Stimulated activated CD8-positive, alpha-beta memory T cell treated with anti-CD3 and anti-CD28 coated beads, Interleukin-15, amount 100 ng/mL, for 1 hour (primary cell): ENCODE measurements at regions not wholly inside any gene's neighbourhood (a gene's known extent, or its start where the extent isn't known, plus 50 kb on each side); places are given as distances from the start of the nearest gene placed in this dataset.
"Not testable (repeated sequence)": the region's sequence is repeated elsewhere in the genome, so short reads cannot be mapped to it uniquely, and the experiment has no call there.

Experiments used
- DNase-seq: peaks from one replicate; pipeline ENCODE4 v3.0.0-alpha.2; 2020; ENCODE audit warnings: low read depth

- not testable (repeated sequence) for DNase-seq
Measured at GRCh38 chr6:28623242-28623641, 97.6 kb downstream of the GPX5 start.

- not testable (repeated sequence) for DNase-seq
Measured at GRCh38 chr6:28626386-28626785, 100.7 kb downstream of the GPX5 start.

GRCh38 chr6:28632326-28632851 lies 106.7 kb downstream of the GPX5 start:
- no peak for DNase-seq

GRCh38 chr6:28633445-28634215 lies 107.9 kb downstream of the GPX5 start:
- no peak for DNase-seq

GRCh38 chr6:28634411-28634760 lies 108.7 kb downstream of the GPX5 start:
- DNase-seq: no peak

GRCh38 chr6:28634761-28635546 lies 109.3 kb downstream of the GPX5 start:
- DNase-seq: no peak

- DNase-seq: no peak
Measured at GRCh38 chr6:28635547-28636158, 110.0 kb downstream of the GPX5 start.

- no peak for DNase-seq
Measured at GRCh38 chr6:28638787-28639430, 113.2 kb downstream of the GPX5 start.

GRCh38 chr6:28639445-28640290 lies 114.0 kb downstream of the GPX5 start:
- not testable (repeated sequence) for DNase-seq

- no peak for DNase-seq
Measured at GRCh38 chr6:28643017-28643740, 117.5 kb downstream of the GPX5 start.

- DNase-seq: no peak
Measured at GRCh38 chr6:28646650-28647049, 121.0 kb downstream of the GPX5 start.

- no peak for DNase-seq
Measured at GRCh38 chr6:28648035-28648877, 122.6 kb downstream of the GPX5 start.

GRCh38 chr6:28648878-28649375 lies 123.2 kb downstream of the GPX5 start:
- no peak for DNase-seq

GRCh38 chr6:28651161-28651560 lies 125.5 kb downstream of the GPX5 start:
- DNase-seq: no peak

GRCh38 chr6:28653876-28654275 lies 128.2 kb downstream of the GPX5 start:
- no peak for DNase-seq

- DNase-seq: no peak
Measured at GRCh38 chr6:28655164-28655563, 129.5 kb downstream of the GPX5 start.

GRCh38 chr6:28656715-28657114 lies 131.0 kb downstream of the GPX5 start:
- no peak for DNase-seq

GRCh38 chr6:28657381-28657768 lies 131.7 kb downstream of the GPX5 start:
- no peak for DNase-seq

GRCh38 chr6:28657769-28658465 lies 132.2 kb downstream of the GPX5 start:
- no peak for DNase-seq
